Stimulated activated CD8-positive, alpha-beta memory T cell treated with anti-CD3 and anti-CD28 coated beads, Interleukin-15, amount 100 ng/mL, for 24 hours (primary cell): ENCODE measurements at regions not wholly inside any gene's neighbourhood (a gene's known extent, or its start where the extent isn't known, plus 50 kb on each side); places are given as distances from the start of the nearest gene placed in this dataset.

Experiments
- DNase-seq: peaks from one replicate; pipeline ENCODE4 v3.0.0-alpha.2; 2020; ENCODE audit warnings: low read depth

GRCh38 chr13:72368031-72368430, 359.4 kb downstream of the MZT1 start:
- no peak for DNase-seq

DNA sequence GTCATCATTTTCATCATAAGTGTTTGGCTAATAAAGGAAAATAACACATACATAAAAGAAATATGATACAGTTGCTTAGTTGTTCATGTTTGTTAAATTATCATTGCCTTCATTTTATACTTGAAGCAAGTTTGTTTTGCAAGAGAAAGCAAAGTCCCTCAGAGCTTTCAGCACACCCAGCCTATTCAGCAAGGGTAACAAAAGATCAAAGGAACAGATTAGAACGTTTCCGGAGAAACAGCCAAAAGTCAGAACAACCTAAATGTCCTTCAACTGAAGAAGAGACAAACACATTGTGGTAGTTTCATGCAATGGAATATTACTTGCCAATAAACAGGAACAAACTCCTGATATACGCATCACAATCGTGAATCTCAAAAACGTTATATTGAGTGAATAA, 380.7 kb downstream of the MZT1 start:
- DNase-seq = no peak

DNA sequence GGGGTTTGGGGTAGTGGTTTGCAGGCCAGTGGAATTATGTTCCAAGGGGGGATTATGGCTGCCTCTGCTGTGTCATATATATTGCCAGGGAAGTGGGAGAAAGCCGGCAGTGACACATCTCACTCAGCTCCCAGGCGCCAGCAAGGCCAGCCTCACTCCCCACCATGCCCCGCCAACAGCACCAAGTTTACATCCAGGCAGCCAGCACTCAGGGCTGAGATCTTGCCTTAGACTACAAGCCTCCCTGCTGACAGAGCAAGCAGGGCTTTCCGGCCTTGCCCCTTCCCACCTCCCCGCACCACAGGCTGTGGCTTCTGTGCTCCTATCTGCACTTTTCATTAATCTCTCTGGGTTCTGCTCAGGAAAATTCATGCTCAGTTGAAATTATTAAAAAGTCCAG, 385.1 kb downstream of the MZT1 start:
- no peak for DNase-seq

- DNase-seq = no peak
Observed at GRCh38 chr13:72341904-72342303, 385.5 kb downstream of the MZT1 start.

DNA sequence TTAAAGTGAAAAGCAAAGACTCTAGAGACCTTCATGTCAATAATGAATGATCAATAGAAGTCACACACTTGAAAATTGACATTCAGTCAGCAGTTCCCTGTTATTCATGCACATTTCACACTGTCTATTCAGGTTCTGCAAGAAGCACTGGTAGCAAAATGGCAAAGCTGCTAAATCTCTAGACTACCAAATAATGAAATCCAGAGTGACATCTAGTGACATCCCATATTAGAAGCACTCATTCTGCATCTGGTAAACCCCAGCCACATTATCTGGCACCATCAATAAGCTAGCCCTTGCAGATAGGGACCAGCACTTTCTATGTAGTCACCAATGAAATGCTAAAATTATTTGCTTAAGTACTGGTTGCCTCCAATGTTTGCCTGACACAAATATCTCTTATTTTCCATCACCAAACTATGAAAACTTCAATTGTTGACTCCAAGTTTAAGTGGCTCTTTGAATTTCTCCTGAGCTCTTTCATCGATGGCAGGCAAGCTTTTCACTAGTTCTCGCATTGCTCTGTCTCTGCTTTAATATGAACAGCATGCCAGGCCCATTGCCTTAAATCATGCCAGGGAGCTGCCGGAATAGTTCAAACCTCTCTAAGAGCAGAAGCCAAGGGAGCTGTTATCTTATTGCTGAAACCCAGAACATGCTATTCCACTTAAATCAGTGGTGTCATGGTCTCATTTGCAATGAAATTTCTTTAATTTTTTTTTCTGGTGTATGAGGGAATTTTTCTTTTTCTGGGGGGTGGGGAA, 409.9 kb downstream of the MZT1 start:
- DNase-seq = no peak

- no peak for DNase-seq
Observed at GRCh38 chr13:72316716-72317115, 410.7 kb downstream of the MZT1 start.

DNA sequence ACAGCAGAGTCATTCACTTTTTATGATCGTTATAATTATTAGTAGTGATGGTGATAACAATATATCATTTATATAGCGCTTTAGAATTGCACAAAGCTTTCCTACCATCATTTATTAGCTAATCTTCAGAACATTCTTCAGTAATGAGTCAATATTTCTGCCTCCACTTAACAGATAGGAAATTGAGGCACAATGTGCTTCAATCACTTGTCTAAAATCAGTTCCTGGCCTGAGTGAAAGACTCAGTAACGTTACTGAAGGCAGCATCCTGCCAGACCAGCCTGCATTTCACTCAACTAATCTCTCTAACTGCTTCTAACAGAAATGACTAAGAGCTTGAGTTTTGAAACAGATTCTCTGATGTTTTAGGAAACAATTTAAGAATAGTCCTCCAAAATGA, 412.1 kb downstream of the MZT1 start:
- no peak for DNase-seq

DNA sequence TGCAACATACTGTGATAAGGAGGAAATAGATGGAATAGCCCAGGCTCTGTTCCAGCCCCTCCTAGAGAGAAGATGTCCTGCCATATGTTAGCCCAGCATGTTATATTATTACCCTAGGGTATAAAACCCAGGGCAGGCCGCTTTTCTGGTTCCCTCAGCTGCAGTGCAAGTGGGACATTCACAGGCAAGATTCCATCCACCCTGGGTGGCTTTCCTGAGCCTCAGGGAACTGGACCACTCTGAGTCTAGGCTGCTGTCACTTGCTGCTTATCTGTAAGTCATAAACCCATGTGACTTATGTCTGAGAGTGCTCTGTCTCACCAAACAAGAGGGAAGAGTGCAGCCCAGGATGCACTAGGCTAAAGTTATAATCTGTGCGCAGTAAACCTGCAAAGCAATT, 413.2 kb downstream of the MZT1 start:
- no peak for DNase-seq

DNA sequence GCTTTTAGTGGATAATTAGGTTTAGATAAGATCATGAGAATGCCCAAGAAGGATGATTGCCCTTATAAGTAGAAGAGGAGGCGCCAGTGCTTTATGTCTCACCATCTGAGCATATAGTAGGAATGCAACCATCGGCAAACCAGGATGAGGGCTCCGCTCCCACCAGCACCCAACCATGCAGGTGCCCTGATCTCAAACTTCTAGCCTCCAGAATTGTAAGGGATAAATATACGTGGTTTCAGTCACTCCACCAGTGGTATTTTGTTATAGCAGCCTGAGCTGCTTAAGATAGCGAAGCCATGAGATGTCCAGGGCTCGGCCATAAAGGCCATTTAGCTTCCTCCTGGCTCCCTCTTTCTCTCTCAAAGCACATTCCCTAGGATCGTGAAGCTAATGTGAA, 413.9 kb downstream of the MZT1 start:
- no peak for DNase-seq

DNA sequence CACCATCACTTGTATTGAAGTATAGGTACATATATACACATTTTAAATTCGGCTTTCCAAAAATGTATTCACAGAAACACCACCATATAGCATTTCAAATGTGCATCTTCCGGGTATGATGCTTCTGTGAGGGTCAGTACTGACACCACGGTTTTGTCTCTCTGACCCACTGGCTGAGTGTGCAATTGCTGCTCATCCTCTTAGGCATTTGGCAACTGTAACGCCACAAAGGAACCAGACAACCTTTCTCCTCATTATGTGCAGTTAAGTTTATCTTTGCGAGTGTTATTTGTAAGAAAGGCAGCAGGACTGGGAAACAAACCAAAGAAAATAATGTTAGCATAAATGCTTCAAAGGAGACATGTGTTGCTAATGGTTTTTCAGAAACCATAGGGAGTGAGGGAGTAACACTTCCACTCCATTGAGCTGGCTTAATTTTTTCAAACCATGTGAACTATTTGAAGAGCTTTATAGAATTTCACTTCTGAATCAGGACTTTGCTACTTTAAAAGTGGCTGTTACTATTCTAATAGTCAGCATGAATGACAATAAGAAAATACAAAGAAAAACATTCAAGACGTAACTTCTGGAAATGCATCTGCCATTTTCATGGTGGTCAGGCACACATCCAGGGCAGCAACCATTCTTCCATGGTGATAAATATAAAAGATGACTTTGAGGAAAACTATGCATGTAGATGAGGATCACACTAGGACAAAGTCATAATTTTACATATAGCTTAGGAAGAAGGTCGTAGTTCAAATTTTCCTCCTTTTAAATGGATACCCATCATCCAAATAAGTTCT, 423.3 kb downstream of the MZT1 start:
- no peak for DNase-seq

- DNase-seq = no peak
Observed at GRCh38 chr13:72296246-72296645, 429.2 kb upstream of the DACH1 start.

DNA sequence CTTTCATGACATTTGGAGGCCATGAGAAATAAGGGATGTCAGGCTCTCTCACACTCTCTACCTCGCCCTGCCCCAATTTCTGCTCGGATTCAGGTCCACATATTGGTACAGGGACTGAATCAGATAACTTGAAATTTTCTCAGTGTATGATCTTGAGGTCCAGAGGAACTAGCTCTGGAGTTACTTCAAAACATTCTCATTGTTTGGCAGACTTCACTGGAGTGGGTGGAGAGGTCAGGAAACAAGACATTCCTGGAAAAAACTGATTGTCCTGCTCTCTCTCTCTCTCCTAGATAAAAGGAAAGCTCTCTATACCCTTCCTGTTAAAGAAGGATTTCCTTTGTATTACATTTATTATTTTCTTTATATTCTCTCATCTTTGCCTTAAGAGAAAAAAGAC, 428.1 kb upstream of the DACH1 start:
- no peak for DNase-seq

GRCh38 chr13:72293206-72293605, 426.2 kb upstream of the DACH1 start:
- DNase-seq = no peak

- DNase-seq = no peak
Observed at GRCh38 chr13:72290962-72291681, 424.1 kb upstream of the DACH1 start.

- DNase-seq = no peak
Observed at GRCh38 chr13:72286421-72286820, 419.4 kb upstream of the DACH1 start.

DNA sequence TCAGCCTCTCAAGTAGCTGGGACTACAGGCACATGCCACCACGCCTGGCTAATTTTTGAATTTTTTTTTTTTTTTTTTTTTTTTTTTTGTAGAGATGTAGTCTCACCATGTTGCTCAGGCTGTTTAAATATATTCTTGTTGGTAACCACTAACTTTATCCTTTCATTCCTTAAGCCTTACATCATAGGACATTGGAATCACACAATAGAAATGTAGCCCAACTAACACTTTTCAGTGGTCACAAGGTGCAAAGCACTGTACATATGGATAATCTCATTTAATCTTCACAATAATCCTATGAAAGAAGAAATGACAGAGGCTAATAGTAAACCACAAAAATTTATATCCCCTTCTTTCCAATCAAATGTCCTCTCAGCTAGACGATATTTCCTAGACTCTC, 417.8 kb upstream of the DACH1 start:
- no peak for DNase-seq

DNA sequence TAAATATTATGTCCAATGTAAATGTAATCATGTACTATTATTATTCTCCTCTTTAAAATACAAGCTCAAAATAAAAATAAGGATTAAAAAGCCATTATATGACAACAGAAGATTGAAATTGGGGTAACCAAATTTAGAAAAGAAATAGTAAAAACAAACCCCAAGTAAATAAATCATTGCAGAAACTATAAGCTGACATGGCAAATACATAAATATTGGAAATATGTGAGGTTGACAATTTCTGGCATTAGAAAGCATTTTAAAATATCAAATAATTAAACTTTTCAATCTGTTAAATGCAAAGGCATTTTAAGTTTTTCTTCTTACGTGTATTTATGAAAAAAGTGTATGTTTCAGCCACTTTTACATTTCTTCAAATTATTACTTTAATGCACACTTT, 394.7 kb upstream of the DACH1 start:
- no peak for DNase-seq

DNA sequence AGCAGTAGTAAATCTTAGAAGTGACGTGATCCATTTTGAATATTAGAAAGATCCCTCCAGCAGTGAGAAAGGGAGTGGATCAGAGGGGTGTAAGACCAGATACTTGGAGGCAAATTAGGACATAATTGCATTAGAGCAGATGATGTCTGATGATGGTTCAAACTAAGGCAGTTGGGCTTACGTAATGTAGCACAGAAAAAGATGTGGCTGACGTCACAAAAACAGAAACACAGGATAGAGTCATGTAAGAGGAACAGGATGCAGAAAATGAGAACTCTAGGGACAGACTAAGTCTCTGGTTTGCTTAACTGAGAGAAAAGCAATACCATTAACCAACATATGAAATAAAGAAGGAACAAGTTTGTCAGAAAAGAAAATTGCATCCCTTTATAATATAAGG, 392.5 kb upstream of the DACH1 start:
- no peak for DNase-seq

DNA sequence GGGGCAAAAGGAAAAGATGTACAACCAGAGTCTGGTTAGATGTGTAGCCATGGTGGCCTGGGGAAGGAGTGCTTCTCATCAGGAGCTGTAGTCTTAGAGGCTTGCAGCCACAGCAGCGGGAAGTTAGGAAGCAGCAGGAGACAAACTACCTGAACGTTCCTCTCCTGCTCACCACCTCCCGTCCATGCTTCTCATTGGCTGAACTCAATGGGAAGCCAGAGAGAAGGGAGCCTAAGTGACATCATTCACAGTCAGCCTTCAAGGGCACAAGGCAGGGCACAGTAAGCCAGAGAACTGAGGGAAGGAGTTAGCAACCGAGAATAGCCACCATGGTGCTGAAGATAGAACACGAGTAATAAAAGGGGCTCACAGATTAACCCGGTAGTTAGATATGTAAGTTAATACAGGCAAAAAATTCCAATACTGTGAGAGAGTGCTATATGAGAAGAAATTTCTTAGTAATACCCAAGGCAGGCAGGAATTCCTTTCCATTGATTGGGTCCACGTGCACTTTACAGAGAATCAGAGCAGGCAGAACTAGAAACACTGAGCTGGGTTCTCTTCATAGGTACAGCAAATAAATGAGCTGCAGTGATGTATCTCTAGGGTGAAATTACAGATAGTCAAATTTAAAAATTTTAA, 391.5 kb upstream of the DACH1 start:
- no peak for DNase-seq

GRCh38 chr13:72255908-72256307, 388.9 kb upstream of the DACH1 start:
- no peak for DNase-seq

- no peak for DNase-seq
Observed at GRCh38 chr13:72253754-72254153, 386.8 kb upstream of the DACH1 start.

DNA sequence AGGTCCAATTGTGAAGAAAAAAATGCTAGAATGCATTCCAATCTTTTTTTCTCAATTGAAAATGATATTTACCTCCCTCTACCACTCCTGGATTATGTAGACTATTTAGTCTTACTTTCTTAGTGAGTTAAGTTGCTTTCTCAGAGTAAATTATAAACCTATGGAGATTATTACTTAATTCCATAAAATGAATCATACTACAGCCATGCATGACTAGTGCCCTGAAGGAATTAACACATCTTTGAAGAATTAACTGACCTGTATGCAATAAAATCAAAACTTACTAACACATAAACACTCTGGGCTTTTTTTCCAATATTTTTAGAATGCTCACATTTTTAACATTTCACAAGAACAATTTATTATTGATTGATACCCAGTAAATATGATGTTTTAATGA, 379.4 kb upstream of the DACH1 start:
- DNase-seq = no peak

DNA sequence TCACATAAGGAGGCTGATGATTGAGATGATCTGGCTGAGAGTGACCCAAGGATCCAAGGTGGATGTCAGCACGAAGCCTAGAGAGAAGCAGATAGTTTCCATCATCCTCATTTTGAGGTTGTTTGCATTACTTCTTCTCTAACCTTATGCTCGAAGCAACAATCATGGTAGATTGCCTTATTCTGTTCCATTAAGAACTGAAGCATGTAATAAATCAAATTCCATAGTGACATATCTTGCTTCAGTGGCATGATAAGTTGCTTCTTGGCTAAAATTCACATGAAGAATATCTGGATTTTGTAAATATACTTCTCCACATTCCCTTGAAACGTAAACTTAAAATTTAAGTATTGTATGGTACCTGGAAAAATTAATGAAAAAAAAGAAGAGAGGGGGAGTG, 377.8 kb upstream of the DACH1 start:
- no peak for DNase-seq
